Endothelial cell of umbilical vein (primary cell): ENCODE measurements at regions not wholly inside any gene's neighbourhood (a gene's known extent, or its start where the extent isn't known, plus 50 kb on each side); places are given as distances from the start of the nearest gene placed in this dataset.

ENCODE experiments used
- BruUV-seq: library from RNA; stranded (reverse); fragments of 400-500 nt; replicated peaks from 2 replicates; lab custom pipeline; 2021; lab: Mats Ljungman, UMichigan
- CTCF ChIA-PET: fragments of 300-600, 350-600 bp; sonication (Branson Sonifier 250); formaldehyde crosslinking; loops from one replicate; lab custom pipeline; 2021; ENCODE audit warnings: antibody characterized with exemption, inconsistent platforms; lab: Charles Lee
- POLR2A ChIA-PET: fragments of 300-600, 350-600 bp; sonication (Branson Sonifier 250); formaldehyde crosslinking; loops from one replicate; lab custom pipeline; 2021; ENCODE audit warnings: antibody characterized with exemption, inconsistent platforms; lab: Charles Lee
- DNase-seq: peaks from one replicate; pipeline ENCODE4 v3.0.0-alpha.2; 2011; ENCODE audit warnings: low read depth, low spot score
- FAIRE-seq: peaks from 2 replicates; lab custom pipeline; 2011; peaks lifted over from hg19 to GRCh38; lab: Jason Lieb, UNC
- H2AFZ ChIP-seq: 2 replicates; pipeline ENCODE4 v1.6.0; 2012; ENCODE audit warnings: low read depth, low read length, control low read depth, inconsistent platforms
- H3K27ac ChIP-seq: 2 replicates; pipeline ENCODE4 v1.5.1; 2011; ENCODE audit warnings: low read depth, mild to moderate bottlenecking, control low read depth, low read length, moderate library complexity; ENCODE audit not compliant: insufficient read depth
- H3K27me3 ChIP-seq, 2 experiments: 2 replicates each; pipeline versions ENCODE4 v1.6.0 to v1.6.1; 2011; ENCODE audit warnings: low read length in 2 of 2, mixed read lengths in 1 of 2; ENCODE audit not compliant: control insufficient read depth in 2 of 2, insufficient read depth in 2 of 2
- H3K36me3 ChIP-seq, 2 experiments: 2 replicates in 1 of 2; 3 replicates in 1 of 2; pipeline ENCODE4 v1.5.1; 2011; ENCODE audit warnings: low read length in 2 of 2, mild to moderate bottlenecking in 1 of 2, moderate library complexity in 1 of 2; ENCODE audit not compliant: control insufficient read depth in 2 of 2, insufficient read depth in 2 of 2; ENCODE audit errors: extremely low read depth in 1 of 2
- H3K4me1 ChIP-seq: 3 replicates; pipeline ENCODE4 v1.5.1; 2011; ENCODE audit warnings: mild to moderate bottlenecking, low read length; ENCODE audit not compliant: control insufficient read depth, insufficient read depth; ENCODE audit errors: extremely low read depth
- H3K4me2 ChIP-seq: 2 replicates; pipeline ENCODE4 v1.6.1; 2011; ENCODE audit warnings: low read length, control low read depth, mixed read lengths; ENCODE audit not compliant: insufficient read depth
- H3K4me3 ChIP-seq, 3 experiments: fragments of 200-600 bp in 1 of 3; sonication (generic), shearing (Covaris generic) in 1 of 3; replicated peaks in 1 of 3; 2 replicates each; pipeline ENCODE4 v1.5.1; 2011 to 2016; ENCODE audit warnings: control low read depth in 3 of 3, low read length in 3 of 3, mild to moderate bottlenecking in 2 of 3, inconsistent platforms in 1 of 3, low read depth in 1 of 3, moderate library complexity in 1 of 3; ENCODE audit not compliant: insufficient read depth in 1 of 3
- H3K79me2 ChIP-seq: 2 replicates; pipeline ENCODE4 v1.6.0; 2012; ENCODE audit warnings: low read length, inconsistent platforms; ENCODE audit not compliant: control insufficient read depth, insufficient read depth
- H3K9ac ChIP-seq: replicated peaks from 2 replicates; pipeline ENCODE3; 2011; ENCODE audit warnings: low read length, control low read depth; ENCODE audit not compliant: insufficient read depth; ENCODE audit errors: extremely low read depth
- H3K9me1 ChIP-seq: replicated peaks from 3 replicates; pipeline ENCODE4 v1.6.0; 2011; ENCODE audit warnings: mild to moderate bottlenecking, low read length; ENCODE audit not compliant: control insufficient read depth, insufficient read depth; ENCODE audit errors: extremely low read depth
- H3K9me3 ChIP-seq: replicated peaks from 2 replicates; pipeline ENCODE4 v1.5.1; 2012; ENCODE audit warnings: low read length, inconsistent platforms; ENCODE audit not compliant: control insufficient read depth, insufficient read depth
- H4K20me1 ChIP-seq: replicated peaks from 2 replicates; pipeline ENCODE3; 2011; ENCODE audit warnings: mild to moderate bottlenecking, low read length; ENCODE audit not compliant: control insufficient read depth, insufficient read depth; ENCODE audit errors: extremely low read depth
- EZH2 ChIP-seq: IDR thresholded peaks from 2 replicates; pipeline ENCODE4 v1.6.1; 2012; ENCODE audit warnings: borderline replicate concordance, low read depth, mild to moderate bottlenecking, moderate library complexity, low read length, inconsistent platforms; ENCODE audit not compliant: severe bottlenecking
- FOS ChIP-seq: IDR thresholded peaks from 2 replicates; pipeline ENCODE4 v1.6.1; 2011; ENCODE audit warnings: mild to moderate bottlenecking, low read length, moderate library complexity, borderline replicate concordance; ENCODE audit not compliant: insufficient read depth
- GATA2 ChIP-seq: IDR thresholded peaks from 2 replicates; pipeline ENCODE4 v1.7.0; 2011; ENCODE audit warnings: low read depth, mild to moderate bottlenecking, moderate library complexity, mixed read lengths, low read length; ENCODE audit not compliant: insufficient read length, insufficient read depth
- JUN ChIP-seq: IDR thresholded peaks from 2 replicates; pipeline ENCODE4 v1.6.1; 2011; ENCODE audit warnings: borderline replicate concordance, low read depth; ENCODE audit not compliant: insufficient read length, insufficient read depth
- MYC ChIP-seq: IDR thresholded peaks from one replicate; pipeline ENCODE4 v1.6.1; 2011; ENCODE audit warnings: mild to moderate bottlenecking, low read depth, low read length
- POLR2A ChIP-seq: IDR thresholded peaks from 2 replicates; pipeline ENCODE4 v1.6.1; 2012; ENCODE audit warnings: low read depth, mild to moderate bottlenecking, control low read depth, low read length
- dilution Hi-C: fragments of 300-500 bp; cut with MboI; formaldehyde crosslinking; loops from one replicate; pipeline ENCODE4 v1.15.0; 2019; ENCODE audit warnings: low sequenced_read_pairs; ENCODE audit not compliant: extremely low pct_ligation_motif_present
- intact Hi-C: fragments of 100-400 bp; cut with micrococcal nuclease; formaldehyde crosslinking; loops from one replicate; pipeline ENCODE4 v1.10.0; 2022
- TF ChIP-seq, protein P1 (sequence below), 2 donors: IDR thresholded peaks; 1 replicate in 1 of 2; 2 replicates in 1 of 2; pipeline ENCODE4 v1.5.1; 2011; ENCODE audit warnings: low read length in 2 of 2, mild to moderate bottlenecking in 2 of 2, moderate library complexity in 2 of 2, control low read depth in 1 of 2, inconsistent platforms in 1 of 2, low read depth in 1 of 2; ENCODE audit not compliant: insufficient read depth in 1 of 2; ENCODE audit errors: extremely low read depth in 1 of 2

DNA sequence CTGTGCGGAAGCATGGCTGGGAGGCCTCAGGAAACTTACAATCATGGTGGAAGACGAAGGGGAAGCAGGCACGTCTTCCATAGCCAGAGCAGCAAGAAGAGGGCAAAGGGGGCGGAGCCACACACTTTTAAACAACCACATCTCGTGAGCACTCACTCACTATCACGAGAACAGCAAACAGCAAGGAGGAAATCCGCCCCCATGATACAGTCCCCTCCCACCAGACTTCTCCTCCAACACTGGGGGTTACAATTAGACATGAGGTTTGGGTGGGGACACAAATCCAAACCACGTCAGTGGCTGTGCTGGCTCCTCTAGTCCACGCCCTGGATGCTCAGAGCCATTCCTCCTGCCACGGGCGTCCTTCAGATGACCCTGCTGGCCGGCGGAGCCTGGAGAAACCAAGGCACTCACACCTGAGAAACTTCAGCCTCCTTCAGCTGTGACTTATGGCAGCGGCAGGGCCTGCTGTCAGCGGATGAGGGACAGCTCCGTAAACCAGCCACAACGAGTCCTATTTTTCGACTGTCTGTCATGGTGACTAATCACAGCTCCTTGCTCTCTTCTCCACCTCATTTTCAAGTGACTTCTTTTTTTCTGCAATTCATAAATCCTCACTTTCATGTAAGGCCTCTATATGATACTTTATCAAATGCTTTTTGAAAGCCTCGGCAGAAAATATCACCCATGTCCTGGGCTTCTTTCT lies 167.9 kb upstream of the PFKP start:
- no peak overlapping the region for H3K4me2 ChIP-seq
- no peak overlapping the region for H3K4me3 ChIP-seq
- H3K36me3 ChIP-seq: no peaks in the 10 kb centered on the region
- TF ChIP-seq MYC (no peak), POLR2A (no peak), JUN (no peak), EZH2 (no peak), GATA2 (no peak), FOS (no peak)
- TF ChIP-seq, protein P1, sequence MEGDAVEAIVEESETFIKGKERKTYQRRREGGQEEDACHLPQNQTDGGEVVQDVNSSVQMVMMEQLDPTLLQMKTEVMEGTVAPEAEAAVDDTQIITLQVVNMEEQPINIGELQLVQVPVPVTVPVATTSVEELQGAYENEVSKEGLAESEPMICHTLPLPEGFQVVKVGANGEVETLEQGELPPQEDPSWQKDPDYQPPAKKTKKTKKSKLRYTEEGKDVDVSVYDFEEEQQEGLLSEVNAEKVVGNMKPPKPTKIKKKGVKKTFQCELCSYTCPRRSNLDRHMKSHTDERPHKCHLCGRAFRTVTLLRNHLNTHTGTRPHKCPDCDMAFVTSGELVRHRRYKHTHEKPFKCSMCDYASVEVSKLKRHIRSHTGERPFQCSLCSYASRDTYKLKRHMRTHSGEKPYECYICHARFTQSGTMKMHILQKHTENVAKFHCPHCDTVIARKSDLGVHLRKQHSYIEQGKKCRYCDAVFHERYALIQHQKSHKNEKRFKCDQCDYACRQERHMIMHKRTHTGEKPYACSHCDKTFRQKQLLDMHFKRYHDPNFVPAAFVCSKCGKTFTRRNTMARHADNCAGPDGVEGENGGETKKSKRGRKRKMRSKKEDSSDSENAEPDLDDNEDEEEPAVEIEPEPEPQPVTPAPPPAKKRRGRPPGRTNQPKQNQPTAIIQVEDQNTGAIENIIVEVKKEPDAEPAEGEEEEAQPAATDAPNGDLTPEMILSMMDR (IDR thresholded peaks at IDR 0.05; ENCODE audit: extremely low read depth in 1 of 2, insufficient read depth in 1 of 2, low read depth in 1 of 2, low read length in 2 of 2): no peak
- no peaks in the 10 kb centered on the region for H3K9me1 ChIP-seq
- no peaks in the 10 kb centered on the region for H3K9me3 ChIP-seq
- H2AFZ ChIP-seq: no peak overlapping the region
- H3K27ac ChIP-seq: no peak overlapping the region
- DNase-seq (no peak), FAIRE-seq (no peak)
- BruUV-seq: no TSS peak
- no peak overlapping the region for H3K9ac ChIP-seq
- H3K79me2 ChIP-seq: no peaks in the 10 kb centered on the region
- ChIA-PET CTCF (no interaction called here), POLR2A (no interaction called here)
- dilution Hi-C loops (no loop called here), intact Hi-C loops (no loop called here)
- H4K20me1 ChIP-seq: no peaks in the 10 kb centered on the region
- H3K27me3 ChIP-seq: peaks cover 0 to 4% of the 10 kb centered on the region in 2 experiments
- H3K4me1 ChIP-seq: peaks cover 15% of the 10 kb centered on the region
